Effector memory CD8-positive, alpha-beta T cell (primary cell): ENCODE measurements at regions not wholly inside any gene's neighbourhood (a gene's known extent, or its start where the extent isn't known, plus 50 kb on each side); places are given as distances from the start of the nearest gene placed in this dataset.

Experiments used
- ATAC-seq: fragments of 150-1000 bp; cut with Tn5 transposase; replicated peaks from 2 replicates; pipeline ENCODE4 v1.10.0; 2021; ENCODE audit warnings: mild to moderate bottlenecking, moderate library complexity
- DNase-seq, 3 experiments: peaks; one replicate each; pipeline ENCODE4 v3.0.0; 2021
- H3K27ac Mint-ChIP-seq, 2 donors: one replicate each; pipeline ENCODE4 v1.8.0; 2022; ENCODE audit warnings: mild to moderate bottlenecking in 2 of 2, mixed read lengths in 2 of 2, moderate library complexity in 2 of 2
- H3K27me3 Mint-ChIP-seq, 2 donors: one replicate each; pipeline ENCODE4 v1.8.0; 2022; ENCODE audit warnings: mixed read lengths in 2 of 2
- H3K36me3 Mint-ChIP-seq: one replicate; pipeline ENCODE4 v1.8.0; 2022; ENCODE audit warnings: mild to moderate bottlenecking, moderate library complexity, mixed read lengths; ENCODE audit not compliant: insufficient read depth
- H3K4me1 Mint-ChIP-seq, 2 donors: one replicate each; pipeline ENCODE4 v1.8.0; 2022; ENCODE audit warnings: low read depth in 2 of 2, mixed read lengths in 2 of 2
- H3K4me3 Mint-ChIP-seq, 2 donors: one replicate each; pipeline ENCODE4 v1.8.0; 2022; ENCODE audit warnings: mild to moderate bottlenecking in 2 of 2, mixed read lengths in 2 of 2, moderate library complexity in 2 of 2
- H3K9me3 Mint-ChIP-seq, 2 donors: one replicate each; pipeline ENCODE4 v1.8.0; 2022; ENCODE audit warnings: mixed read lengths in 2 of 2

DNA sequence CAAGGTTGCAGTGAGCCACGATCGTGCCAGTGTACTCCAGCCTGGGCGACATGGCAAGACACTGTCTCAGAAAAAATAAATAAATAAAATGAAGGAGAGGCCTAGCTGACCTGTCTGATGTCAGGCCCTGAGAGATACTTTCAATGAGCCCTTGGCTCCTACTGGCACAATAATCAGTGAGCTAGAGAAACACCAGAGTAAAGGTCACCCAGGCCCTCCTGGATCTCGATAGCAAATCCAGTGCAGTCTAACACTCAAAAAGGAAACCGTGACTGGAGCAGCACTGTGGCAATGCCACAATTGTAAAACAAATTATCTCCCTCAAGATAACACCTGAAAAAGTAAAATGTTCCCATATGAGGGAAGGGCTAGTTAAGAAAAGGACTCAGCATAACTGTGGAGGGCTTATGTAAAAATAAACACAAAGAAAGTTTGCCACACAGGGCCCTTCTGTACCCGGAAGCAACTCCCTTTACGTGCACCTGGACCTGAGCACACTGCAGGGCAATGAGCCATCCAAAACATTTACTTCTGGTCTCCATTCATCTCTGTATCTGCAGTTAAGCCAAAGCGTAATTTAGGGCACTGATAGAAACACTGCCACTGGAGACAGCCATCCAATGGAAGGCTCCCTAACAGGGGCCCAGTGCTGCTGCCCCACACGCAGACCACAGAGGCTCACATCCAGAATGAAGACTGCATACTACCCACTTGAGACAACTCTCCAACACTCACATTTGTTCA is 293.1 kb upstream of the HSFY2 start:
- Mint-ChIP-seq H3K27me3 (no peaks in the 10 kb centered on the region), H3K9me3 (no peaks in the 10 kb centered on the region), H3K36me3 (no peaks in the 10 kb centered on the region), H3K4me3 (no peak overlapping the region), H3K27ac (no peak overlapping the region), H3K4me1 (no peaks in the 10 kb centered on the region)
- DNase-seq (no peak), ATAC-seq (no peak)

DNA sequence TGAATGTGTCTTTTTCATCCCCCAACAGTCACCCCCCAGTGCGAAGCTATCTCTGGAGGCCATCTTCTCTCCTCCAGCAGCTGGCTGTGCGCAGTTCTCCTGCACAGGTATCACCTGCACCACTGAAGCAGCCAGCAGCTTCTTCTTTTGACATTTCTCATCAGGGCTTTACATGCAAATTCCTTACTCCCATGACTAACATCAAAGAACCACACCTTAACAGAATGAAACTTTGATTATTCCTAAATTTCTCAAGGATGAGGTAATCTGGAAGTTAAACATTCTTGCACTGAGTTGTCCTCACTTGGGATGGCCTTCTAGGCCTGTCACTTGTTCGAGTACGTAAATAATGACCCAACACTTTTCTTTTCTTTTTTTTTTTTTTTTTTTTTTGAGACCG is 291.6 kb upstream of the HSFY2 start:
- no peak overlapping the region for H3K4me3 Mint-ChIP-seq
- no peaks in the 10 kb centered on the region for H3K27me3 Mint-ChIP-seq
- no peaks in the 10 kb centered on the region for H3K9me3 Mint-ChIP-seq
- ATAC-seq: no peak
- no peaks in the 10 kb centered on the region for H3K36me3 Mint-ChIP-seq
- H3K4me1 Mint-ChIP-seq: no peaks in the 10 kb centered on the region
- no peak overlapping the region for H3K27ac Mint-ChIP-seq
- DNase-seq: no peak

DNA sequence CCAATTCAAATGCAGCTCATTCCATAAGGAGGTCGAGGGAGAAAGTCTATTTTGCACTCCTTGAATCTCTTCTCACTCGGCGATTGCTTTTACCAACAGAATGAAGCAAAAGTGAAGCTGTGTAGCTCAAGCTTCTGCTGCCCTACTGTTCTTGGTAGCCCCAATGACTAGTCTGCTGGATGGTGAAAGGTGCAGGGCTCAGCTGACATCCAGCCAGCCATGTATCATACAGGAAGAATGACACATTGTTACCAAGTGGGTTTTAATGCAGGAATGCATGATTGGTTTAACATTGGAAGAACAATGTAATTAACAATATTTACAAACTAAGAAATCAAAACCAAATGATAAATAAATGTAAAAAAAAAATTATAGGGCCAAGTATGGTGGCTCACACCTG is 286.2 kb upstream of the HSFY2 start:
- Mint-ChIP-seq H3K36me3 (no peaks in the 10 kb centered on the region), H3K4me1 (no peaks in the 10 kb centered on the region), H3K27ac (no peak overlapping the region), H3K9me3 (no peaks in the 10 kb centered on the region), H3K27me3 (no peaks in the 10 kb centered on the region), H3K4me3 (no peak overlapping the region)
- ATAC-seq (no peak), DNase-seq (no peak)

DNA sequence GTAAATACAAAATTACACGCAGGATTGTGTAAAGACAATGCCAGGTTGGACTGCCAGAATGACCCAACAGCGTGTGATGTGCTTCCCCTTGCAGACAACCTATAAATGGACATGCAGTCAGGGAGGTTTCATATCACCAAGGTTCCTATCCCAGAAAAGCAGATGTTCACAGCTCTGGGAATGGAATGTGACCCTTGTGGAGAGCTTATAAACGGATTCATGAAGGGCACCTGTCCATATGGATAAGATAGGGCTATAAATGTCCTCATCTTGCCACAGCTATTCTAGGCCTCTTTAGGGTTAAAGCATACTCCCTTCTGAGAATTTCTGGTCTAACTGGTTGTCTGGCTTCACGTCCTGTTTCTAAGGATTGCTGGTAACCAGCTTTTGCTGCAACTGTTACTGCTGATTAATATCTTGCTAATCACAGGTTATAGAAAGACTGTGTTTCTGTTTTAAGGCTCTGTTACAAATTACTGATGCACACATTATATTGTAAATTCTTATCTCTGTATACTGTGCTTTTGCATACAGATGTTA is 285.4 kb upstream of the HSFY2 start:
- no peaks in the 10 kb centered on the region for H3K27me3 Mint-ChIP-seq
- no peaks in the 10 kb centered on the region for H3K36me3 Mint-ChIP-seq
- DNase-seq (no peak), ATAC-seq (no peak)
- no peak overlapping the region for H3K27ac Mint-ChIP-seq
- no peak overlapping the region for H3K4me3 Mint-ChIP-seq
- no peaks in the 10 kb centered on the region for H3K4me1 Mint-ChIP-seq
- H3K9me3 Mint-ChIP-seq: no peaks in the 10 kb centered on the region

DNA sequence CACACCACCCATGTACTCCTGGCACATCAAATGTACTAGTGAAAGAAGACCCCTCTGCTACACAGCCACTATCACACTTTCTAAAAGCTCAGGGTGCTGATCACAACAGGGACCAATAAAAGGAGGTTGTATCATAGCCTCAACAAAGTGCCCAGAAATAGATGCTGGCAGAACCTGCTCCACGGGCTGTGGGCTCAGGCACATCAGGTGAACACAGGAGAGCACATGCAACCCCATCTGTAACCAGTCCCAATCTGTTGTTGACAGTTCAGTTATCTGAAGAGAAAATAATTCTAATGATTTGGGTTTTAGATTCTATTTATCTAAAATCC is 282.6 kb upstream of the HSFY2 start:
- no peaks in the 10 kb centered on the region for H3K27me3 Mint-ChIP-seq
- H3K9me3 Mint-ChIP-seq: no peaks in the 10 kb centered on the region
- H3K27ac Mint-ChIP-seq: no peak overlapping the region
- H3K4me1 Mint-ChIP-seq: no peaks in the 10 kb centered on the region
- ATAC-seq: no peak
- H3K36me3 Mint-ChIP-seq: no peaks in the 10 kb centered on the region
- DNase-seq: no peak
- H3K4me3 Mint-ChIP-seq: no peak overlapping the region

DNA sequence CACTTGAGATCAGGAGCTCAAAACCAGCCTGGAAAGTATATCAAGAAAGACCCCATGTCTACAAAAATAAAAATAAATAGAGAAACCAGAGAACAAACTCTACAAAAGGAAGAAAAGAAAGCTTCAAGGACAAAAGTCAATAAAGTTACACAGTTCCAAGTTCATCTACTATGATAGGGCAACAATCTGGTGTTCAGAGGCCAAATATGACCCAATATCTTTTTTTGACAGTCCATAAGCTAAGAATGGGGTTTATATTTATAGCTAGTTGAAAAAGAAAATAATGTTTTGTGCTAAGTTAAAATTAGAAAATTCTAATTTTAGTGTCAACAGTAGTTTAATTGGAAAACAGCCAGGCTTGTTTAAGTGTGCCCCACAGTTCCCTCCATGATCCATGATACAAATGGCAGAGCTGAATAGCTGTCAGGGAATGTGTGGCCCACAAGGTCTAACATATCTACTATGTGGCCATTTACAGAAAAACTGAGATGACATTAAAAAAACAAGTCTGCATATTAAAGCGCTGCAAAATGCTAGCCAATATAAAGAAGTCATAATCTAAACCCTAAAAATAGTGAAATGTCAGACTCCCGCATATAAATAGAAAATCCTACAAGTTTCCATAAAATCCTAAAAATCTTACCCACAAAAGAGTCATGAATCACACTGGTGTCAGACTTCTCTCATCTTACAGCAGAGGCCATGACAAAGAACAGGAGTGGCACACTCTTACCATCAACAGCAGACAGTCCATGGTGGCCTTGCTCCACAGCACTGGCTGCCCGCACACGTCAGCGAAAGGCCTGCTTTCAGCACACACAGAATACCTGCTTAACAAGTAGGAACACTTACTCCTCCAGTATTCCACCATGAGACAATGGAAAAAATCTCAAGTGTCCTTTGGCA is 281.9 kb upstream of the HSFY2 start:
- DNase-seq (no peak), ATAC-seq (no peak)
- H3K4me1 Mint-ChIP-seq: no peaks in the 10 kb centered on the region
- no peaks in the 10 kb centered on the region for H3K36me3 Mint-ChIP-seq
- H3K27me3 Mint-ChIP-seq: no peaks in the 10 kb centered on the region
- no peak overlapping the region for H3K4me3 Mint-ChIP-seq
- H3K9me3 Mint-ChIP-seq: no peaks in the 10 kb centered on the region
- no peak overlapping the region for H3K27ac Mint-ChIP-seq

DNA sequence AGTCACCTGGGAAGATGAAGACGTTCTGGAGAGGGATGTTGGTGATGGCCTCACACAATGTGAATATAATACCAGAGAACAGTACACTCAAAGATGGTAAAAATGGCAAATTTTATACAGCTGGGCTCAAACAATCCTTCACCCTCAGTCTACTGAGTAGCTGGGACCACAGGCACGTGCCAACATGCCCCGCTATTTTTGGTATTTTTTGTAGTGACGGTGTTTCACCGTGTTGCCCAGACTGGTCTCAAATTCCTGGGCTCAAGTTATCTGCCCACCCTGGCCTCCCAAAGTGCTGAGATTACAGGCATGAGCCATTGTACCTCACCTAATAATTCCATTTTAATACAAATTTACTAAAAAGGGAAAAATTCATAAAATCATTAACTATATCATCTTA is 280.3 kb upstream of the HSFY2 start:
- no peak overlapping the region for H3K27ac Mint-ChIP-seq
- H3K36me3 Mint-ChIP-seq: no peaks in the 10 kb centered on the region
- no peak for DNase-seq
- H3K27me3 Mint-ChIP-seq: no peaks in the 10 kb centered on the region
- H3K4me1 Mint-ChIP-seq: no peaks in the 10 kb centered on the region
- no peaks in the 10 kb centered on the region for H3K9me3 Mint-ChIP-seq
- H3K4me3 Mint-ChIP-seq: no peak overlapping the region
- no peak for ATAC-seq

DNA sequence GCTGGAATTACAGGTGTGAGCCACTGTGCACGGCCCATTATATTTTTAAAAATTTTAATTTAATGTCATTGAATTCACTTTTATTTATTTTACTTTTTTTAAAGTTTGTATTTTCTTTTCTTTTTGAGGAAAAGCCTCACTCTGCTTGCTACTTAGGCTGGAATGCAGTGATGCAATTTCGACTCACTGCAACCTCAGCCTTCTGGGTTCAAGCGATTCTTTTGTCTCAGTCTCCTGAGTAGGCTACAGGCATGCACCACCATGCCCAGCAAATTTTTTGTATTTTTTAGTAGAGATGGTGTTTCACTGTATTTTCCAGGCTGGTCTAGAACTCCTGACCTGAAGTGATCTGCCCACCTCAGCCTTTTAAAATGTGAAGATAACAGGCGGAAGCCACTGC is 277.5 kb upstream of the HSFY2 start:
- DNase-seq: no peak
- H3K4me1 Mint-ChIP-seq: no peaks in the 10 kb centered on the region
- H3K27ac Mint-ChIP-seq: no peak overlapping the region
- no peak overlapping the region for H3K4me3 Mint-ChIP-seq
- ATAC-seq: no peak
- H3K9me3 Mint-ChIP-seq: no peaks in the 10 kb centered on the region
- no peaks in the 10 kb centered on the region for H3K27me3 Mint-ChIP-seq
- no peaks in the 10 kb centered on the region for H3K36me3 Mint-ChIP-seq

DNA sequence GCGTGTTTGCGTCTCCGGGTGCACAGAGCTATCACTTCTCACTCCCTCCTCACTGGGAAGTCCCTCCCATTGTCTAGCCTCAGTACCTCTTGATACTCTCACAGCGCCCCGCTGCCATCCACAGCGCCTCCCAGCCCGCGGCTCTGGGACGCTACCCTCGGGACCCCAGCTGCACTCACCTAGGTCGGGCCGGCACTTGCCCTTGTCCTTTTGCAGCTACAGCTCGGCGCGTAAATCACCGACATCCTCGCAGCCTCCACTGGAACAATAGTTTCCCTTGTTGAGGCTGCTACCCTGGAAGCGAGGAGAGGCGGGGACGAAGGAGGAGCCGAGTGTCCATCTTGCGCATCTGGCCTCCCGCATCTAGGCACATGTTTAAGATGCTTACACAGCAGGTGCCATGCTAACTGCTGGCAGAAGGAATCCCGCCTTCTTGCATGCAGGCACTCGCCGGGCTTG is 269.5 kb upstream of the HSFY2 start:
- no peak overlapping the region for H3K4me3 Mint-ChIP-seq
- H3K27me3 Mint-ChIP-seq: no peaks in the 10 kb centered on the region
- no peaks in the 10 kb centered on the region for H3K36me3 Mint-ChIP-seq
- DNase-seq (no peak), ATAC-seq (no peak)
- H3K9me3 Mint-ChIP-seq: peaks cover 0 to 7% of the 10 kb centered on the region in 2 donors
- H3K4me1 Mint-ChIP-seq: no peaks in the 10 kb centered on the region
- no peak overlapping the region for H3K27ac Mint-ChIP-seq

DNA sequence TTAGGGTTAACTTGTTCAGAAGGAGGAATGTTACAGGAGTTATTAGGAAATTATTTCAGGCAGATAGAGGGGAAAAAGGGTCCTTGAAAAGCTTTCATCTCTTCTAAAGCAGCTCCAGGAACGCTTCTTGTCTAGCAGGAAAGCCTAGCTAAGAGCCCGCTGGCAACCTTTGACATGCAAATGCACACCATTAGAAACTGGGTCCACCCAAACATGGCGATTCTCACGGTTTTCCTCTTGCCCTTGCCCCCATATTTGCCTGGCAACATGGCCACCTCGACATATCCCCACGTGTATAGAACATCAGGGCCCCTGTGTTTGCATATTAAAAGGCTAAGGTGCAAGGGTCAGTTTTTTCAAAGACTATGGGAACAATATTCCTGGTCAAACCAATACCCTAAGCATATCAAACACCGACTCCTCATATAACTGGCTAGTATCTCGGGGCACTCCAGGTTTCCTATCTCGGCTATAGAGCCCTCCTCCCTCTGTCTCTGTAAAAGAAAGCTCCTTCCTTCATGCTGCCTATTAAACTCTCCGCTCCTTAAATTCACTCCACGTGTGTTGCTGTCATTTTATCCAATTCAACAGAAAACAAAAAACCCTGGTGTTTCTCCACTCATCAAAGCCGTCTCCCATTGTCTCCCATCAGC is 268.9 kb upstream of the HSFY2 start:
- ATAC-seq (no peak), DNase-seq (no peak)
- Mint-ChIP-seq H3K9me3 (peaks cover 0 to 7% of the 10 kb centered on the region in 2 donors), H3K4me3 (no peak overlapping the region), H3K27me3 (no peaks in the 10 kb centered on the region), H3K4me1 (no peaks in the 10 kb centered on the region), H3K27ac (no peak overlapping the region), H3K36me3 (no peaks in the 10 kb centered on the region)

DNA sequence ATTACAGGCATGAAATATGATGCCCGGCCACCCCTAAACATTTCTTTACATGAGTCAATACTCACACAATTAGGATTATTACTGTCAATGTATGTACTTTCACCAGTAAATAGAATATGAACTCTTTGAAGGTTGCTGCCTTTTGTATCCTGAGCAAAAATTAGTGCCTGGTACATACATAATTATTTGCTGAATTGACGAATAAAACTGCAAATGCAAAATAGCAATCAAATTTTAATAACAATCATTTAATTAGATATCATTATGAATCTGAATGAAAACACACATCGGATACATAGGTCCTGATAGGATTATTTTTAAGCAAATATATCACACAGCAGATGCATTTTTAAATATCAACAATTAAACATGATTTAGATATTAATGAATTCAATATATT is 253.1 kb upstream of the HSFY2 start:
- no peaks in the 10 kb centered on the region for H3K36me3 Mint-ChIP-seq
- H3K9me3 Mint-ChIP-seq: no peaks in the 10 kb centered on the region
- no peak overlapping the region for H3K4me3 Mint-ChIP-seq
- no peak overlapping the region for H3K27ac Mint-ChIP-seq
- H3K4me1 Mint-ChIP-seq: no peaks in the 10 kb centered on the region
- DNase-seq: no peak
- no peak for ATAC-seq
- no peaks in the 10 kb centered on the region for H3K27me3 Mint-ChIP-seq

DNA sequence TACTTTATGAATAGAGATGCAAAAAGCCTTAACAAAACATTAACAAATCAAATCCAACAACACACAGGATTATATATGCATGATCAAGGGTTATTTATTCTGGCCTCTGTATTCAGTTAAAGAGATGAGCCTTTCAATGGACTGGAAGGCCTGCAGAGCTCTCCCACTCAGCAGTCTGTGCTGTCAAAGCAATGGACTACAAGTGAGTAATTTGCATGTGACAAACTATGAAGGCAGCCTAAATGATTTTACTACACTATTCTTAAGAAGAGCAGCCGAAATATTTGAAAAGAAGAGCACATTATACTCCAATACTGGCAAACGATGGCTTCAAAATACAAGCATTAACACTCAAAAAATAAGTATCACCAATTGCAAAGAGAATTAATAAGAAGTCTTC is 250.4 kb upstream of the HSFY2 start:
- no peak overlapping the region for H3K27ac Mint-ChIP-seq
- no peaks in the 10 kb centered on the region for H3K36me3 Mint-ChIP-seq
- H3K4me3 Mint-ChIP-seq: no peak overlapping the region
- no peaks in the 10 kb centered on the region for H3K4me1 Mint-ChIP-seq
- no peaks in the 10 kb centered on the region for H3K27me3 Mint-ChIP-seq
- DNase-seq (no peak), ATAC-seq (no peak)
- no peaks in the 10 kb centered on the region for H3K9me3 Mint-ChIP-seq

DNA sequence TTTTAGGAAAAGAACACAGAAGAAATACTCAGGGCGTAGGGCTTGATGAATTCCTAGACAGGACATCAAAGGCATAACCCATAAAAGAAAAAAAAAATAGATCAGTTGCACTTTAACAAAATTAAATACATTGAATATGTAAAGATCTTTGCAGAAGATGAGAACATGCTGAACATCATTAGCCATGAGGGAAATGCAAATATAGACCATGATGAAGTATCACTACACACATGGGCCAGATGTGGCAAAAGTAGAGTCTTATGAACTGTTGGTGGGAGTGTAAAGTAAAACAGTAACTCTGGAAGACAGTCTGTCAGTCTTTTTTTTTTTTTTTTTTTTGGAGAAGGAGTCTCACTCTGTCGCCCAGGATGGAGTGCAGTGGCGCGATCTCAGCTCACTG is 246.7 kb upstream of the HSFY2 start:
- ATAC-seq (no peak), DNase-seq (no peak)
- H3K27ac Mint-ChIP-seq: no peak overlapping the region
- H3K36me3 Mint-ChIP-seq: no peaks in the 10 kb centered on the region
- H3K27me3 Mint-ChIP-seq: no peaks in the 10 kb centered on the region
- peaks cover 0 to 2% of the 10 kb centered on the region in 2 donors for H3K9me3 Mint-ChIP-seq
- no peak overlapping the region for H3K4me3 Mint-ChIP-seq
- H3K4me1 Mint-ChIP-seq: peaks cover 0 to 4% of the 10 kb centered on the region in 2 donors
